ENCODE measurements at regions not wholly inside any gene's neighbourhood (a gene's known extent, or its start where the extent isn't known, plus 50 kb on each side); places are given as distances from the start of the nearest gene placed in this dataset.

- Histone ChIP-seq H4K8ac (replicated peaks; ENCODE audit: insufficient read length, low read depth, low read length) (no peak overlapping the region), H2AFZ (ENCODE audit: low read length) (no peak overlapping the region), H3K23ac (ENCODE audit: insufficient read length, low read depth, low read length) (no peak overlapping the region), H2BK20ac (ENCODE audit: low read depth, low read length, poor library complexity, severe bottlenecking) (no peak overlapping the region), H3T11ph (ENCODE audit: low read length) (no peak overlapping the region), H3K27me3 (ENCODE audit: insufficient read depth, low read length) (no peaks in the 10 kb centered on the region; the same call in 1 of the 2 replicates), H2AK5ac (ENCODE audit: insufficient read length, low read length) (no peak overlapping the region), H4K91ac (ENCODE audit: insufficient read length, low read depth, low read length) (no peak overlapping the region), H3K9me3 (ENCODE audit: control insufficient read depth, low read depth, low read length) (no peaks in the 10 kb centered on the region), H3K18ac (ENCODE audit: insufficient read length, low read depth, low read length) (no peak overlapping the region), H3K14ac (ENCODE audit: insufficient read depth, low read length) (no peak overlapping the region; the same call in 1 of the 2 replicates), H3K27ac (ENCODE audit: insufficient read length, low read depth, low read length) (no peak overlapping the region), H4K20me1 (ENCODE audit: control insufficient read depth, insufficient read depth, insufficient read length) (no peaks in the 10 kb centered on the region), H2BK15ac (ENCODE audit: low read depth, low read length) (no peak overlapping the region), H3K4me2 (ENCODE audit: insufficient read depth, insufficient read length, low read length) (no peak overlapping the region), H3K79me2 (ENCODE audit: insufficient read depth, low read length) (no peaks in the 10 kb centered on the region), H2BK120ac (ENCODE audit: low read depth, low read length, poor library complexity, severe bottlenecking) (no peak overlapping the region), H3K4me1 (ENCODE audit: insufficient read depth, low read length) (no peaks in the 10 kb centered on the region; the same call in 1 of the 2 replicates), H2BK5ac (ENCODE audit: insufficient read length, low read length) (no peak overlapping the region), H3K56ac (ENCODE audit: insufficient read length, low read depth, low read length) (no peak overlapping the region), H2BK12ac (ENCODE audit: insufficient read length, low read depth, low read length) (no peak overlapping the region), H3K9ac (ENCODE audit: extremely low read depth, insufficient read length, low read length) (no peak overlapping the region), H3K23me2 (ENCODE audit: insufficient read length, low read depth, low read length, poor library complexity, severe bottlenecking) (no peaks in the 10 kb centered on the region), H4K5ac (ENCODE audit: insufficient read length, low read depth, low read length) (no peak overlapping the region), H3K79me1 (ENCODE audit: insufficient read depth, low read depth, low read length, poor library complexity, severe bottlenecking) (no peaks in the 10 kb centered on the region), H3K4ac (ENCODE audit: low read depth, low read length) (no peak overlapping the region)
- no peaks in the 10 kb centered on the region for H3K4me1 Mint-ChIP-seq
- H3K27ac Mint-ChIP-seq, result peak overlapping the region in 1 of 3 experiments; percentile 76; a peak in 1 of 7 replicates
- no peaks in the 10 kb centered on the region for H3K9me3 Mint-ChIP-seq
- H3K4me3 Mint-ChIP-seq, result no peak overlapping the region
- peaks cover 30% of the 10 kb centered on the region for H3K27me3 Mint-ChIP-seq (ENCODE audit: low read depth)
- TF ChIP-seq CTCF (conservative IDR thresholded peaks at IDR 0.05), result no peak
- H3K36me3 Mint-ChIP-seq (ENCODE audit: insufficient read depth in 1 of 3, low read depth in 3 of 3), result no peaks in the 10 kb centered on the region
- DNase-seq, result peak; percentile 15
- WGBS (ENCODE audit: extremely low coverage, insufficient read length, low lambda C conversion rate), result no CpG with 5 or more reads among the region's 3 CpGs
Observed at GRCh38 chr17:34712481-34713195, 133.3 kb downstream of the TMEM132E start.

Data from H9 (cell line).